ENCODE measurements at regions not wholly inside any gene's neighbourhood (a gene's known extent, or its start where the extent isn't known, plus 50 kb on each side); places are given as distances from the start of the nearest gene placed in this dataset.

DNA sequence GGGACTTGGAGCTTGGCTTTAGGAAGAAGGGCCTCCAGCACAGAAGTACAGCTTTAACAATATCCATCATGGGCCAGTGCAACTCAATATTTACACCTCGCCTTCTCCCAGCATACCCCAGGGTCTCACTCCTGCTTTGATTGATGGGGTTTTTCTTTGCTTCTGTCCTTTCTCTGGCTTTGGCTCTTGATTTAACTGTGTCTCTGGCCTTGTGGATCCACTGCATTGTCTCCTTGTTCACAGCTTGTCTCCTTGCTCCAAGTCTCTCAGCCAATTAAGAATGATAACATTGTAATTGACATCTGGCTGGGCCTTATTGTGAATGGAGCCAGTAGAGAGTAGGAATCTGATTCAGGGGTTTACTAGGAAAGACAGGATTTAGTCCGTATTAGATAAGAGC lies 1019.5 kb downstream of the TMEM182 start:
- Histone ChIP-seq H3K27me3 (no peaks in the 10 kb centered on the region), H3K9ac (no peak overlapping the region), H4K20me1 (no peaks in the 10 kb centered on the region), H3K9me3 (replicated peaks in 1 of 11) (no peaks in the 10 kb centered on the region), H3K27ac (no peak overlapping the region), H3K4me1 (no peaks in the 10 kb centered on the region), H3K36me3 (no peaks in the 10 kb centered on the region), H3K4me3 (no peak overlapping the region), H3K4me2 (no peak overlapping the region)
- TF ChIP-seq Cebpa-rat (IDR thresholded peaks at IDR 0.05): no peak

DNA sequence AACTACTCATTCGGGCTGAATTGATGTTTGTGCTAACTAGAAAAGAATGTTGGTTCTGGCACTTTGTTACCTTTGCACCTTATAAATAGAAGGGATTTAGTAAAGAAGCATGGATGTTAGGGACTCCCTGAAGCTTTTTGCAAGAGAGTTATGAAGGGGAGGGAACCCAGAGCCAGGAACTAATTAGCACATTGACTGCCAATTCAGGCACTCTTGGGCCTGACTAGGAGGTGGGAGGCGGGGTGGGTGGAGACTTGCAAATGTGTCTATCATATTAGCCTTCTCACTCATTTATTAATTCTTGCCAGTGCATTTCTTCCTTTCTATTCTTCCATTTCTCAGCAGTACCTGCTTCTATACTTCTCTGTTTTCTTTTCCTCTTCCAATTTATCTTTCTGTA lies 1022.4 kb downstream of the TMEM182 start:
- Histone ChIP-seq H3K9me3 (replicated peaks in 1 of 11) (no peaks in the 10 kb centered on the region), H4K20me1 (no peaks in the 10 kb centered on the region), H3K27me3 (no peaks in the 10 kb centered on the region), H3K4me2 (no peak overlapping the region), H3K27ac (no peak overlapping the region), H3K36me3 (no peaks in the 10 kb centered on the region), H3K9ac (no peak overlapping the region), H3K4me3 (no peak overlapping the region), H3K4me1 (no peaks in the 10 kb centered on the region)
- TF ChIP-seq Cebpa-rat (IDR thresholded peaks at IDR 0.05): no peak

DNA sequence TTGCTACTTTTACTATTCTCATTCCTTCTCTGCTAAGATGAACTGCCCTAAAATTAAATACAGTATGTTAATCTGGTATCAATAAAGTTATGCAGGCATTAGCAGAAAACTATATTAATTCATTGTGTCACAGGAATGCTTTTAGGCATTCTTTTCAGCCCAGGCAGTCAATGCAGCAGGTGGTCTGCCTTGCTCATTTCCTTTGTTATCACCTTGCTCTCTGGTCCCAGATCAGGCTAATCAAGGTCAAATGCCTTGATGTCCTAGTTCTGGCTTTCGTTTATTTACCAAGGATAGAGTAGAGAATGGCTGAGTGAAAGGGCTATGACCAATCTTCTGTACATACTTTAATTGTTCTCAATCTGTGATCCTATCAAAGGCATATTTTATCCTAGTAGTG lies 1023.6 kb downstream of the TMEM182 start:
- Histone ChIP-seq H3K9me3 (replicated peaks in 1 of 11) (no peaks in the 10 kb centered on the region), H3K4me3 (no peak overlapping the region), H3K9ac (no peak overlapping the region), H3K36me3 (no peaks in the 10 kb centered on the region), H4K20me1 (no peaks in the 10 kb centered on the region), H3K4me2 (no peak overlapping the region), H3K27me3 (no peaks in the 10 kb centered on the region), H3K27ac (no peak overlapping the region), H3K4me1 (no peaks in the 10 kb centered on the region)
- TF ChIP-seq Cebpa-rat (IDR thresholded peaks at IDR 0.05): no peak

DNA sequence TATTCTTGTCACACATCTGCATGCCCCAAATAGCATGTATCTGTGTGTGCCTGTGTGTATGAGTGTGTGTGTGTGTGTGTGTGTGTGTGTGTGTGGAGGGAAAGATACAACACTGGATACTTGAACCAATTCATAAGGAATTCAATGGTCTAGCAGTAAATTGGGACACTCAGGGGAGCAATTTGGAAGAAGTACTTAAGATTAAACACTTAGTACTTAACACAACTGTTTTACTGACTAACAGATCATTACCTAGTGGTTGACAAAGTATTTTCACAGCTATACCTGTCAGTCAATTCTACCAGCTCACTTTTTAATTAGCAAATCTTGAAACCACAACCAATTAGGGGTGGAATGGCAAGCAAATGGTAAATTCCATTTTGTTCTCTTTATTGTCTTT lies 1024.1 kb downstream of the TMEM182 start:
- no peaks in the 10 kb centered on the region for H3K36me3 ChIP-seq
- TF ChIP-seq Cebpa-rat (IDR thresholded peaks at IDR 0.05): no peak

DNA sequence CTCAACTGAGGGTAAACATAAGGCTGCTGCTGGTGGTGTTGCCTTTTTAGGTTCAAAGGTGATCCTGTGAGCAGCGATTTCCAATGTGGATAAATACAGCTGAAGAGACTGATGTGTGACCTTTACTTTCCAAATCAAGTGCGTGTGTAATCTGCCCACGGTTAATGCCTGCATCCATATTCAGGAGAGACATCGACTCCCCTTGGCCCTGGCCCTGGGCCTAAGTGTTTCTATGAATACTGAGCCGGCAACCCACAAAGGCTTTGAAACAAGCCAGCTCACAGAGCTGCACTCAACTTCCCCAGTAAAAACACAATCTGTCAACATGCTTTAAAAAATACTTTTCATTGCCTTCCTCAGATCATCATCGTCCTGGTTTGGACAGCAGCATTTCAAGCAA lies 1026.6 kb downstream of the TMEM182 start:
- TF ChIP-seq Cebpa-rat (IDR thresholded peaks at IDR 0.05): no peak
- no peak overlapping the region for H3K4me2 ChIP-seq

More for the DNA sequence above, 1024.1 kb downstream of the TMEM182 start:
- no peaks in the 10 kb centered on the region for H4K20me1 ChIP-seq
- no peaks in the 10 kb centered on the region for H3K27me3 ChIP-seq
- H3K9me3 ChIP-seq (replicated peaks in 1 of 11): no peaks in the 10 kb centered on the region
- no peak overlapping the region for H3K4me3 ChIP-seq
- H3K27ac ChIP-seq: no peak overlapping the region
- H3K4me1 ChIP-seq: no peaks in the 10 kb centered on the region
- H3K4me2 ChIP-seq: no peak overlapping the region
- no peak overlapping the region for H3K9ac ChIP-seq

DNA sequence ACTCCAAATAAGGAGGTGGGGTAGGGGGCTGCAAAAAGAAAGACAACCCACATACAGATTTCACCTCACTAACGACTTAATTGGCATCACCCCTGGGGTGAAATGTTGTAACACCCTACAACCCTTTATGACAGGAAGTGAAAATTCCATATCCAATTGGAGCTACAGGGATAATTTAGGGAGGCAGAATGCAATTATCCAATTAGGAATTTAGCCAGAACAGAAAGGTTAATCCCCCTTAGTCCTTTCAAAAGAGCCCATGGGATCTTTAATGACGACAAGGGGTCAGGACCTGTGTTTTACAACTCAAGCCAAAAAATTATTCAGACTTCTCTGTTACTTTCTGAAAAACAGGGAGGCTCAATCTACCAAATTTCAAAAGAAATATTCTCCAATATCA lies 1027.1 kb downstream of the TMEM182 start:
- Histone ChIP-seq H3K27ac (no peak overlapping the region), H3K36me3 (no peaks in the 10 kb centered on the region), H4K20me1 (no peaks in the 10 kb centered on the region; a peak in 1 of 22 replicates), H3K27me3 (no peaks in the 10 kb centered on the region), H3K4me1 (no peaks in the 10 kb centered on the region), H3K4me2 (no peak overlapping the region), H3K4me3 (no peak overlapping the region), H3K9me3 (replicated peaks in 1 of 11) (peaks cover 0 to 7% (median 4%) of the 10 kb centered on the region in 11 experiments; a peak in 14 of 22 replicates), H3K9ac (no peak overlapping the region)
- no peak for TF ChIP-seq Cebpa-rat (IDR thresholded peaks at IDR 0.05)

More for the DNA sequence above, 1026.6 kb downstream of the TMEM182 start:
- Histone ChIP-seq H3K4me3 (no peak overlapping the region), H3K27me3 (no peaks in the 10 kb centered on the region), H3K9me3 (replicated peaks in 1 of 11) (peaks cover 0 to 1% (median 0%) of the 10 kb centered on the region in 11 experiments; a peak in 2 of 22 replicates), H3K4me1 (no peaks in the 10 kb centered on the region), H4K20me1 (no peaks in the 10 kb centered on the region), H3K27ac (no peak overlapping the region), H3K36me3 (no peaks in the 10 kb centered on the region), H3K9ac (no peak overlapping the region)

DNA sequence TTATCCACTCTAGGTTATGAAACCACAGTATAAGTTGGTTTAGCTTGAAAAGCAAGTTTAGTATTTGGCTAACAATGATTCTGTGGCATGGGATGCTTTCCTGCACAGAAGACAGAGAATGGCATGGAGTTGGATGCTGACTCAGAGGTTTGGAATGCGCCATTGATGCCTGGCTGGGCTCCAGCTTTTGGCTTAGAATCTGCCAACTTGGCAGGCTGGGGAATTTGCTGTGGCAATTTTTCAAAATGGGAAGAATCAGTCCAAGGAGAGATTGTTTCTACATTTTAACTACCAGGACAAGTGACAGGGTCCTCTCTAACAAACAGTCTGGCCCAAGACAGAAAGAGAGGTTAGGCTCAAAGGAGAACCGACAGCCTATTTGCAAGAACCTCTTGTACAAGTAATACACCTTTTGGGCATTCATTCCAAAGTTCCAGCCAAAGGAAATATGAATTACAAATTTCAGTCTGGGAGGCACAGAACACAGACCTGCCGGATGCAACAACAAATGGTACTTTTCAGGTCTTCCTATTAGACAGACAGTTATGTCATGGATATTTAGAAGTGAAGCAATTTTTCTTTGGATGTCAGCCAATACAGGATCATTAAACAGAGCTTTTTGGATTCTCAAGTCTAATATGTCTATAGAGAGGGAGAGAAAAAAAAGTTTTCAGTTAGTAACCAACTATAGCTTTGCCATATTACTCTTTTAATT lies 1027.7 kb downstream of the TMEM182 start:
- H3K36me3 ChIP-seq: no peaks in the 10 kb centered on the region
- no peaks in the 10 kb centered on the region for H3K4me1 ChIP-seq
- H3K9me3 ChIP-seq (replicated peaks in 1 of 11): peaks cover 0 to 13% (median 10%) of the 10 kb centered on the region in 11 experiments; a peak in 16 of 22 replicates
- no peak for TF ChIP-seq Cebpa-rat (IDR thresholded peaks at IDR 0.05)
- no peaks in the 10 kb centered on the region; a peak in 1 of 22 replicates for H4K20me1 ChIP-seq
- no peak overlapping the region for H3K9ac ChIP-seq
- no peaks in the 10 kb centered on the region for H3K27me3 ChIP-seq
- no peak overlapping the region for H3K27ac ChIP-seq
- no peak overlapping the region for H3K4me2 ChIP-seq
- no peak overlapping the region for H3K4me3 ChIP-seq

DNA sequence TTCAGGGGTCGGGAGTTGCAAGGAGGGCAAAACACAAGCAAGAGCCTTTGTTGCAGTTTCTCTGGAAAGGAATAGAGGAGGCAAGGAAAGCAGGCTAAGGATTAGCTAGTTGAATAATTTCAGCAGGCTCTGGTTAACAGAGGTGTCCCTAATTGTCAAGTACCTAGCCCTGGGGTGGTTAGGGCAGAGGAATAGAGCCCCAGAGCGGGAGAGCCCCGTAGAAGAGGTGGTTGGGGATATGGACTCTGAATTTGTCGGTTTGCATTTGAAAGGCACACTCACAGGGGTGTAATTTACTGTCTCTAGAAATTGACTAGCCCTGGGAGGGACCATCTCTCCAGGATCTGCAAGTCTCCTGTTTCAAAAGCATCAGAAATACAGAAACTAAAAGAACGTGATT lies 1030.2 kb downstream of the TMEM182 start:
- Histone ChIP-seq H3K9me3 (replicated peaks in 1 of 11) (peaks cover 0 to 14% (median 10%) of the 10 kb centered on the region in 11 experiments; a peak in 16 of 22 replicates), H3K36me3 (no peaks in the 10 kb centered on the region), H3K27ac (no peak overlapping the region), H3K9ac (no peak overlapping the region), H3K4me3 (no peak overlapping the region), H3K4me1 (no peaks in the 10 kb centered on the region), H3K4me2 (no peak overlapping the region), H4K20me1 (no peaks in the 10 kb centered on the region; a peak in 1 of 22 replicates), H3K27me3 (no peaks in the 10 kb centered on the region)
- TF ChIP-seq Cebpa-rat (IDR thresholded peaks at IDR 0.05): no peak

DNA sequence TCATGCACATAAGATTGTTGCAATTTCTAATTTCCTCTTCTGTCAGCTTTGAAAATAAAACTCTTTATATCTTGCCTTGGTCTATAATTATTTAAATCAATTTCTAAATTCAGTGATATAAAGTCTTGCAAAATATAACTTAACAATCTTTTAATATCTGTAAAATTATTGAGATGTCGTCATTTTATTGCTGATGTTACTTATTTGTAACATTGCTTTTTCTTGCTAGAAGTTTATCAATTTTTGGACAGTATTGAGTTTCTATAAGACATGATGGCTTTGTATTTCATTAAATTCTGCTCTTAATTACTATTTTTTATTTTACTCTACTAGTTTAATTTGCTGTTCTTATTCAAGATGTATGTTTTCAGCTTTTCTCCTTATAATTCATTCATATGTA lies 1036.5 kb downstream of the TMEM182 start:
- no peak for TF ChIP-seq Cebpa-rat (IDR thresholded peaks at IDR 0.05)

DNA sequence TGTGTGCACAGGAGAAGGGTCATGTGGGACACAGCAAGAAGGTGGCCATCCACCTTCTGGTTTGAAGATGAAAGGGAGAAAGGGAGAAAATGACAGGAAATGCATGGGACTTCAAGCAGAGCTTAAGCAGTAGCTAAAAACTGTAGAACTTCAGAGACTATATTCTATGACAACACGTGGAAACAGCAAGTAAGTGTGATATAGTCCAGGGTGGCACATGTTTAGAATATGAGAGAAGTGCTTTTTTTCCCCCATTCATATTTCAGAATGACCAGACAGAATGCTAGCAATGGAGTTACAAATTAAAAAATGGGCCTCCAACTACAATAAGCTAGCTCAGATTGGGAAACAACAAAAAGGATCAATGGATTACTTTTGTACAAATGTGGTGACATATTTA lies 1042.2 kb downstream of the TMEM182 start:
- Histone ChIP-seq H3K4me1 (no peaks in the 10 kb centered on the region), H3K4me3 (no peak overlapping the region), H4K20me1 (no peaks in the 10 kb centered on the region), H3K27me3 (no peaks in the 10 kb centered on the region), H3K4me2 (no peak overlapping the region), H3K36me3 (no peaks in the 10 kb centered on the region), H3K9me3 (replicated peaks in 1 of 11) (no peaks in the 10 kb centered on the region), H3K27ac (no peak overlapping the region), H3K9ac (no peak overlapping the region)
- no peak for TF ChIP-seq Cebpa-rat (IDR thresholded peaks at IDR 0.05)

More for the DNA sequence above, 1036.5 kb downstream of the TMEM182 start:
- no peaks in the 10 kb centered on the region for H3K4me1 ChIP-seq
- H3K27me3 ChIP-seq: no peaks in the 10 kb centered on the region
- H3K36me3 ChIP-seq: no peaks in the 10 kb centered on the region
- H3K27ac ChIP-seq: no peak overlapping the region
- H3K9ac ChIP-seq: no peak overlapping the region
- no peak overlapping the region for H3K4me2 ChIP-seq
- peaks cover 0 to 14% (median 10%) of the 10 kb centered on the region in 11 experiments; a peak in 16 of 22 replicates for H3K9me3 ChIP-seq (replicated peaks in 1 of 11)
- H3K4me3 ChIP-seq: no peak overlapping the region
- H4K20me1 ChIP-seq: no peaks in the 10 kb centered on the region; a peak in 1 of 22 replicates

Measured in BLaER1 treated with 17β-estradiol and CSF1 and Interleukin-3, amounts not matched to agents 10 nM and 100 nM (cell line).